Osteoblast (primary cell): ENCODE measurements at regions not wholly inside any gene's neighbourhood (a gene's known extent, or its start where the extent isn't known, plus 50 kb on each side); places are given as distances from the start of the nearest gene placed in this dataset.

ENCODE experiments used
- DNase-seq: peaks from one replicate; pipeline ENCODE4 v3.0.0; 2011; ENCODE audit warnings: low spot score, mixed read lengths; ENCODE audit not compliant: insufficient read length; ENCODE audit errors: missing footprints
- H2AFZ ChIP-seq: 2 replicates; pipeline ENCODE4 v1.6.0; 2011; ENCODE audit warnings: mild to moderate bottlenecking, low read length
- H3K27ac ChIP-seq: 2 replicates; pipeline ENCODE4 v1.5.1; 2011; ENCODE audit warnings: mild to moderate bottlenecking, low read depth, low read length, moderate library complexity
- H3K27me3 ChIP-seq: 2 replicates; pipeline ENCODE4 v1.6.0; 2012; ENCODE audit warnings: mild to moderate bottlenecking, control low read depth, inconsistent platforms, low read length, moderate library complexity; ENCODE audit not compliant: insufficient read depth
- H3K36me3 ChIP-seq: 2 replicates; pipeline ENCODE4 v1.5.1; 2011; ENCODE audit warnings: mild to moderate bottlenecking, low read length, control low read depth, moderate library complexity; ENCODE audit not compliant: insufficient read depth
- H3K4me1 ChIP-seq: 2 replicates; pipeline ENCODE4 v1.5.1; 2011; ENCODE audit warnings: mild to moderate bottlenecking, low read length, control low read depth, moderate library complexity; ENCODE audit not compliant: insufficient read depth
- H3K4me2 ChIP-seq: 2 replicates; pipeline ENCODE4 v1.6.0; 2011; ENCODE audit warnings: mild to moderate bottlenecking, low read length; ENCODE audit not compliant: insufficient read depth
- H3K4me3 ChIP-seq: fragments of 200-600 bp; sonication (generic); 3 replicates; pipeline ENCODE4 v1.5.1; 2012; ENCODE audit warnings: mild to moderate bottlenecking, low read length, inconsistent platforms; ENCODE audit not compliant: insufficient read depth
- H3K79me2 ChIP-seq: 2 replicates; pipeline ENCODE4 v1.6.0; 2012; ENCODE audit warnings: mild to moderate bottlenecking, low read length, control low read depth, inconsistent platforms; ENCODE audit not compliant: insufficient read depth
- H3K9me3 ChIP-seq: 2 replicates; pipeline ENCODE4 v1.5.1; 2011; ENCODE audit warnings: low read depth, low read length, control low read depth
- H4K20me1 ChIP-seq: 2 replicates; pipeline ENCODE4 v1.6.0; 2012; ENCODE audit warnings: mild to moderate bottlenecking, low read length, control low read depth; ENCODE audit not compliant: insufficient read depth
- TF ChIP-seq, protein P1 (sequence below): IDR thresholded peaks from 2 replicates; pipeline ENCODE4 v1.5.1; 2011; ENCODE audit warnings: mild to moderate bottlenecking, low read depth, low read length, moderate library complexity; ENCODE audit errors: extremely low read depth

DNA sequence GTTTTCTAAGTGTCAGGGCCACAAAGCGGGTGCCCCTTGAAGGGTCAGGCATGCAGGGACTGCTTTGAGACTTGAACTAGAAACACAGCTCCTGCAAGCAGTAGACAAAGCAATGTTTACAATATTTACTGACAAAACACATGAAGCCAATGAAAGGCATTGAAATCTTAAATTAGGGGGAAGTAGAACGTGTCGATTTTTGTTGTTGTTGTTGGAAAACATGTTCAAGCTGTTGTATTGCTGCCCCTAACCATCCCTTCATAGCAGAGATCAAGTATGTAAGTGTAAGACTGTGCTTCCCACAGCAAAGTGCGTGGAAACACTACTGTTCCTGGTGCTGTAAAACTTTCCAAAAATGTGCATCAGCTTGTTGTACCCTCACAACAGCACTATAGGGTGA is 131.6 kb upstream of the MGMT start:
- Histone ChIP-seq H3K4me1 (no peaks in the 10 kb centered on the region), H3K27ac (no peak overlapping the region), H3K4me2 (no peak overlapping the region), H4K20me1 (no peaks in the 10 kb centered on the region), H3K4me3 (no peak overlapping the region), H3K36me3 (no peaks in the 10 kb centered on the region), H3K9me3 (no peaks in the 10 kb centered on the region), H3K27me3 (no peaks in the 10 kb centered on the region), H2AFZ (no peak overlapping the region), H3K79me2 (no peaks in the 10 kb centered on the region)
- DNase-seq: no peak
- TF ChIP-seq, protein P1, sequence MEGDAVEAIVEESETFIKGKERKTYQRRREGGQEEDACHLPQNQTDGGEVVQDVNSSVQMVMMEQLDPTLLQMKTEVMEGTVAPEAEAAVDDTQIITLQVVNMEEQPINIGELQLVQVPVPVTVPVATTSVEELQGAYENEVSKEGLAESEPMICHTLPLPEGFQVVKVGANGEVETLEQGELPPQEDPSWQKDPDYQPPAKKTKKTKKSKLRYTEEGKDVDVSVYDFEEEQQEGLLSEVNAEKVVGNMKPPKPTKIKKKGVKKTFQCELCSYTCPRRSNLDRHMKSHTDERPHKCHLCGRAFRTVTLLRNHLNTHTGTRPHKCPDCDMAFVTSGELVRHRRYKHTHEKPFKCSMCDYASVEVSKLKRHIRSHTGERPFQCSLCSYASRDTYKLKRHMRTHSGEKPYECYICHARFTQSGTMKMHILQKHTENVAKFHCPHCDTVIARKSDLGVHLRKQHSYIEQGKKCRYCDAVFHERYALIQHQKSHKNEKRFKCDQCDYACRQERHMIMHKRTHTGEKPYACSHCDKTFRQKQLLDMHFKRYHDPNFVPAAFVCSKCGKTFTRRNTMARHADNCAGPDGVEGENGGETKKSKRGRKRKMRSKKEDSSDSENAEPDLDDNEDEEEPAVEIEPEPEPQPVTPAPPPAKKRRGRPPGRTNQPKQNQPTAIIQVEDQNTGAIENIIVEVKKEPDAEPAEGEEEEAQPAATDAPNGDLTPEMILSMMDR: no peak

DNA sequence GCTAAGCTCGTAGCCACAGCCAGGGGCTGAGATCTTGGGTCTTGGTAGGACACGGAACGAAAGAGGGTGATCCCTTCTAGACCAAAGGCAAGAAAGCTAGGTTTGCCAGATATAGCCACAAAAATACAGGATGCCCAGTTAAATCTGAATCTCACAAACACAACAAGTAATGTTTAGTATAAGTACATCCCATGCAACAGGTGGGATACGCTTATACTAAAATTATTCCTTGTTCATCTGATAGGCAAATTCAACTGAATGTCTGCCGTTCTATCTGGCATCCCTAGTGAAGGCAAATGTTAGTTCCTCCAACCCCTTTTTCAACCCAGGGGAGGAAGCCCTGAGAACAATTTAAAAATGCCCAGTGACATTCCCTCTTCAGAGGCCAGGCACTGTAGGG is 131.1 kb upstream of the MGMT start:
- Histone ChIP-seq H3K27ac (no peak overlapping the region), H3K27me3 (no peaks in the 10 kb centered on the region), H3K4me3 (no peak overlapping the region), H4K20me1 (no peaks in the 10 kb centered on the region), H3K4me2 (no peak overlapping the region), H3K9me3 (no peaks in the 10 kb centered on the region), H3K36me3 (no peaks in the 10 kb centered on the region), H3K4me1 (no peaks in the 10 kb centered on the region), H2AFZ (no peak overlapping the region), H3K79me2 (no peaks in the 10 kb centered on the region)
- DNase-seq: no peak
- TF ChIP-seq, protein P1: no peak

- H3K9me3 ChIP-seq: no peaks in the 10 kb centered on the region
- no peaks in the 10 kb centered on the region for H3K79me2 ChIP-seq
- no peak for DNase-seq
- no peak overlapping the region for H2AFZ ChIP-seq
- no peak overlapping the region for H3K4me2 ChIP-seq
- TF ChIP-seq, protein P1: no peak
- H3K4me3 ChIP-seq: no peak overlapping the region
- H3K27ac ChIP-seq: no peak overlapping the region
- H4K20me1 ChIP-seq: no peaks in the 10 kb centered on the region
- no peaks in the 10 kb centered on the region for H3K4me1 ChIP-seq
- no peaks in the 10 kb centered on the region for H3K36me3 ChIP-seq
- H3K27me3 ChIP-seq: no peaks in the 10 kb centered on the region
These were observed 127.8 kb upstream of the MGMT start for GRCh38 chr10:129339191-129339590.

GRCh38 chr10:129339841-129340240 is 127.2 kb upstream of the MGMT start:
- H3K4me1 ChIP-seq: no peaks in the 10 kb centered on the region
- H2AFZ ChIP-seq: no peak overlapping the region
- no peaks in the 10 kb centered on the region for H4K20me1 ChIP-seq
- DNase-seq: no peak
- H3K4me2 ChIP-seq: no peak overlapping the region
- H3K36me3 ChIP-seq: no peaks in the 10 kb centered on the region
- TF ChIP-seq, protein P1: no peak
- no peak overlapping the region for H3K27ac ChIP-seq
- H3K27me3 ChIP-seq: no peaks in the 10 kb centered on the region
- no peak overlapping the region for H3K4me3 ChIP-seq
- H3K9me3 ChIP-seq: no peaks in the 10 kb centered on the region
- H3K79me2 ChIP-seq: no peaks in the 10 kb centered on the region
